ENCODE measurements at regions not wholly inside any gene's neighbourhood (a gene's known extent, or its start where the extent isn't known, plus 50 kb on each side); places are given as distances from the start of the nearest gene placed in this dataset.

- ATAC-seq (no peak), DNase-seq (no peak)
- Histone ChIP-seq H3K27ac (no peak overlapping the region), H3K36me3 (no peaks in the 10 kb centered on the region), H3K4me1 (no peaks in the 10 kb centered on the region), H3K9me3 (no peaks in the 10 kb centered on the region), H3K4me3 (no peak overlapping the region), H3K27me3 (no peaks in the 10 kb centered on the region)
- intact Hi-C loops (cut with DNase I) = no loop called here
- 79 to 81% methylated on average over 2 of the region's 2 CpGs for WGBS, 2 donors
- no peak for TF ChIP-seq CTCF (IDR thresholded peaks at IDR 0.05)
Observed at GRCh38 chr6:8731874-8732273, 296.5 kb upstream of the SLC35B3 start.

- 73 to 85% methylated on average over 5 of the region's 5 CpGs for WGBS, 2 donors
- ATAC-seq (no peak), DNase-seq (no peak)
- intact Hi-C loops (cut with DNase I) = loop anchor here in 1 of 10 donors (1.0 kb wide), 1 partner anchor 33 kb away; no protein-coding TSS in a partner anchor
- Histone ChIP-seq H3K4me3 (no peak overlapping the region), H3K36me3 (no peaks in the 10 kb centered on the region), H3K27me3 (no peaks in the 10 kb centered on the region), H3K4me1 (peaks cover 0 to 4% (median 0%) of the 10 kb centered on the region in 9 donors), H3K27ac (no peak overlapping the region), H3K9me3 (no peaks in the 10 kb centered on the region)
- no peak for TF ChIP-seq CTCF (IDR thresholded peaks at IDR 0.05)
Observed at GRCh38 chr6:8710668-8711431, 275.5 kb upstream of the SLC35B3 start.

GRCh38 chr6:8707956-8708772 lies 272.8 kb upstream of the SLC35B3 start:
- Histone ChIP-seq H3K4me1 (peaks cover 0 to 4% (median 0%) of the 10 kb centered on the region in 9 donors), H3K27me3 (no peaks in the 10 kb centered on the region), H3K27ac (no peak overlapping the region), H3K36me3 (no peaks in the 10 kb centered on the region), H3K9me3 (no peaks in the 10 kb centered on the region), H3K4me3 (peak overlapping the region in 6 of 10 donors; percentile 8 to 45 (median 27))
- WGBS, 2 donors = 23 to 27% methylated on average over 7 of the region's 7 CpGs
- intact Hi-C loops (cut with DNase I) = loop anchor here in 3 of 10 donors (5.0 to 10.0 kb wide), 3 partner anchors 177 to 1729 kb away; no protein-coding TSS in a partner anchor
- no peak for DNase-seq
- TF ChIP-seq CTCF (IDR thresholded peaks at IDR 0.05) = peak in 7 of 9 donors; percentile 34 to 53 (median 38)
- ATAC-seq = peak in 4 of 8 donors; percentile 46 to 71 (median 56)

- intact Hi-C loops (cut with DNase I) = loop anchor here in 3 of 10 donors (5.0 to 10.0 kb wide), 3 partner anchors 177 to 1730 kb away; no protein-coding TSS in a partner anchor
- 73 to 76% methylated on average over 4 of the region's 4 CpGs for WGBS, 2 donors
- ATAC-seq = no peak
Observed at GRCh38 chr6:8707369-8707768, 272.0 kb upstream of the SLC35B3 start.

More at GRCh38 chr6:8707369-8707768, 272.0 kb upstream of the SLC35B3 start:
- Histone ChIP-seq H3K4me1 (peaks cover 0 to 4% (median 0%) of the 10 kb centered on the region in 9 donors), H3K27ac (no peak overlapping the region), H3K4me3 (no peak overlapping the region), H3K36me3 (no peaks in the 10 kb centered on the region), H3K9me3 (no peaks in the 10 kb centered on the region), H3K27me3 (no peaks in the 10 kb centered on the region)
- TF ChIP-seq CTCF (IDR thresholded peaks at IDR 0.05) = no peak
- no peak for DNase-seq
